Tibial nerve (tissue), 3 donors: ENCODE measurements at regions not wholly inside any gene's neighbourhood (a gene's known extent, or its start where the extent isn't known, plus 50 kb on each side); places are given as distances from the start of the nearest gene placed in this dataset.

Experiments used
- POLR2A ChIP-seq, 2 donors: fragments of 450-650 bp; IDR thresholded peaks; one replicate each; pipeline ENCODE4 v1.6.1; 2017; ENCODE audit warnings: antibody characterized with exemption in 2 of 2, mild to moderate bottlenecking in 2 of 2, moderate library complexity in 2 of 2
- TF ChIP-seq, protein P1 (sequence below), 5 experiments: fragments of 200-600 bp in 3 of 5; fragments of 450-650 bp in 2 of 5; sonication (generic) in 3 of 5; IDR thresholded peaks; one replicate each; pipeline ENCODE4 v1.5.1; 2016 to 2019; ENCODE audit warnings: antibody characterized with exemption in 5 of 5, mild to moderate bottlenecking in 3 of 5, moderate library complexity in 2 of 5

DNA sequence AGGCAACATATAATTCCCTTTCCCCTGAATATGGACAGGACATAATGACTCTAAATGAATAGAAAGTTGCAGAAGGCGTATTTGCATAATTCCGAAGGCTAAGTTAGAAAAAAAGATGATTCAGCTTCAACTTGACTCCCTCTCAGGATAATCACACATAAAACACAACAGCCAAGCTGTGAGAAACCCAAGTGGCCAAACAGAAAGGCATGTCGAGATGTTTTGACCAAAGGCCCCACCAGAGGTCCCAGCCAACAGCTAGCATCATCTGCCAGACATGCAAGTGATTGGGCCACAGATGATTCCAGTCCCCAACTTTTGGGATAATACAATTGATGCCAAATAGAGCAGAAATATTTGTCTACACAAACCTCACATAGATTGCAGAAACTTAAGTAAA lies 444.9 kb downstream of the LTN1 start:
- TF ChIP-seq, protein P1, sequence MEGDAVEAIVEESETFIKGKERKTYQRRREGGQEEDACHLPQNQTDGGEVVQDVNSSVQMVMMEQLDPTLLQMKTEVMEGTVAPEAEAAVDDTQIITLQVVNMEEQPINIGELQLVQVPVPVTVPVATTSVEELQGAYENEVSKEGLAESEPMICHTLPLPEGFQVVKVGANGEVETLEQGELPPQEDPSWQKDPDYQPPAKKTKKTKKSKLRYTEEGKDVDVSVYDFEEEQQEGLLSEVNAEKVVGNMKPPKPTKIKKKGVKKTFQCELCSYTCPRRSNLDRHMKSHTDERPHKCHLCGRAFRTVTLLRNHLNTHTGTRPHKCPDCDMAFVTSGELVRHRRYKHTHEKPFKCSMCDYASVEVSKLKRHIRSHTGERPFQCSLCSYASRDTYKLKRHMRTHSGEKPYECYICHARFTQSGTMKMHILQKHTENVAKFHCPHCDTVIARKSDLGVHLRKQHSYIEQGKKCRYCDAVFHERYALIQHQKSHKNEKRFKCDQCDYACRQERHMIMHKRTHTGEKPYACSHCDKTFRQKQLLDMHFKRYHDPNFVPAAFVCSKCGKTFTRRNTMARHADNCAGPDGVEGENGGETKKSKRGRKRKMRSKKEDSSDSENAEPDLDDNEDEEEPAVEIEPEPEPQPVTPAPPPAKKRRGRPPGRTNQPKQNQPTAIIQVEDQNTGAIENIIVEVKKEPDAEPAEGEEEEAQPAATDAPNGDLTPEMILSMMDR (IDR thresholded peaks at IDR 0.05), result no peak
- no peak for TF ChIP-seq POLR2A (IDR thresholded peaks at IDR 0.05)
